ENCODE measurements at regions not wholly inside any gene's neighbourhood (a gene's known extent, or its start where the extent isn't known, plus 50 kb on each side); places are given as distances from the start of the nearest gene placed in this dataset.

DNA sequence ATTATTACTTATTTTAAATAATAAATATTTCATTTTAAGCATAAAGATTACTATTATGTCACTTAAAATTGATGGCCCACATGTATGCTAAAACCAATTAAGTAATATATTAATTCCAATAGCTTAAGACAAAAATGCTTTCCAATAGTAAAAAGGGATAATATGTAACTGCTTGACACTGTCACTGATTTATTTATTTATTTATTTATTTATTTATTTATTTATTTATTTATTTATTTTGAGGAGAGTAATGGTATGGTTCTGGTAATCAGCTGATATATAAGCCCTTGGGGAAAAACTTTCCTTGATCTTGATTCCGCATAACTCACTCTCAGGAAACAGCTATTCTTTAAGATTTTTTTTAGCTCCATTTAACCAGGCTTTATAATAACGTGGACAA lies 903.0 kb upstream of the ATXN8OS start:
- TF ChIP-seq, protein P1, sequence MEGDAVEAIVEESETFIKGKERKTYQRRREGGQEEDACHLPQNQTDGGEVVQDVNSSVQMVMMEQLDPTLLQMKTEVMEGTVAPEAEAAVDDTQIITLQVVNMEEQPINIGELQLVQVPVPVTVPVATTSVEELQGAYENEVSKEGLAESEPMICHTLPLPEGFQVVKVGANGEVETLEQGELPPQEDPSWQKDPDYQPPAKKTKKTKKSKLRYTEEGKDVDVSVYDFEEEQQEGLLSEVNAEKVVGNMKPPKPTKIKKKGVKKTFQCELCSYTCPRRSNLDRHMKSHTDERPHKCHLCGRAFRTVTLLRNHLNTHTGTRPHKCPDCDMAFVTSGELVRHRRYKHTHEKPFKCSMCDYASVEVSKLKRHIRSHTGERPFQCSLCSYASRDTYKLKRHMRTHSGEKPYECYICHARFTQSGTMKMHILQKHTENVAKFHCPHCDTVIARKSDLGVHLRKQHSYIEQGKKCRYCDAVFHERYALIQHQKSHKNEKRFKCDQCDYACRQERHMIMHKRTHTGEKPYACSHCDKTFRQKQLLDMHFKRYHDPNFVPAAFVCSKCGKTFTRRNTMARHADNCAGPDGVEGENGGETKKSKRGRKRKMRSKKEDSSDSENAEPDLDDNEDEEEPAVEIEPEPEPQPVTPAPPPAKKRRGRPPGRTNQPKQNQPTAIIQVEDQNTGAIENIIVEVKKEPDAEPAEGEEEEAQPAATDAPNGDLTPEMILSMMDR (IDR thresholded peaks at IDR 0.05) = no peak
- TF ChIP-seq EP300 (IDR thresholded peaks at IDR 0.05) (no peak), POLR2A (IDR thresholded peaks at IDR 0.05) (no peak)
